H9 (cell line): ENCODE measurements at regions not wholly inside any gene's neighbourhood (a gene's known extent, or its start where the extent isn't known, plus 50 kb on each side); places are given as distances from the start of the nearest gene placed in this dataset.

Experiments used
- DNase-seq: peaks from one replicate; pipeline ENCODE4 v3.0.0-alpha.2; 2017
- H2AFZ ChIP-seq: one replicate; pipeline ENCODE4 v1.6.1; 2013; ENCODE audit warnings: mild to moderate bottlenecking, low read length, control low read depth, moderate library complexity
- H2AK5ac ChIP-seq: 2 replicates; pipeline ENCODE4 v1.6.1; 2013; ENCODE audit warnings: low read length, control low read depth, mixed read lengths; ENCODE audit not compliant: insufficient read length
- H2BK120ac ChIP-seq: one replicate; pipeline ENCODE4 v1.6.1; 2013; ENCODE audit warnings: low read depth, mild to moderate bottlenecking, low read length, control low read depth, inconsistent platforms; ENCODE audit not compliant: poor library complexity, severe bottlenecking
- H2BK12ac ChIP-seq: 2 replicates; pipeline ENCODE4 v1.6.1; 2013; ENCODE audit warnings: low read length, control low read depth, mixed read lengths, low read depth; ENCODE audit not compliant: insufficient read length
- H2BK15ac ChIP-seq: 2 replicates; pipeline ENCODE4 v1.6.1; 2013; ENCODE audit warnings: low read depth, low read length, control low read depth
- H2BK20ac ChIP-seq: one replicate; pipeline ENCODE4 v1.6.1; 2013; ENCODE audit warnings: low read depth, mild to moderate bottlenecking, low read length, control low read depth, inconsistent platforms; ENCODE audit not compliant: poor library complexity, severe bottlenecking
- H2BK5ac ChIP-seq: 2 replicates; pipeline ENCODE4 v1.6.1; 2013; ENCODE audit warnings: low read length, control low read depth, mixed read lengths; ENCODE audit not compliant: insufficient read length
- H3K14ac ChIP-seq: 2 replicates; pipeline ENCODE4 v1.6.1; 2013; ENCODE audit warnings: low read length, control low read depth; ENCODE audit not compliant: insufficient read depth
- H3K18ac ChIP-seq: 2 replicates; pipeline ENCODE4 v1.6.1; 2013; ENCODE audit warnings: low read depth, mild to moderate bottlenecking, mixed read lengths, low read length, control low read depth; ENCODE audit not compliant: insufficient read length
- H3K23ac ChIP-seq: 2 replicates; pipeline ENCODE4 v1.6.1; 2013; ENCODE audit warnings: low read length, control low read depth, mixed read lengths, low read depth; ENCODE audit not compliant: insufficient read length
- H3K23me2 ChIP-seq: 2 replicates; pipeline ENCODE4 v1.6.1; 2013; ENCODE audit warnings: low read depth, mild to moderate bottlenecking, mixed read lengths, low read length, control low read depth; ENCODE audit not compliant: insufficient read length, poor library complexity, severe bottlenecking
- H3K27ac ChIP-seq: 2 replicates; pipeline ENCODE4 v1.5.1; 2013; ENCODE audit warnings: low read length, control low read depth, mixed read lengths, low read depth; ENCODE audit not compliant: insufficient read length
- H3K27me3 ChIP-seq: 2 replicates; pipeline ENCODE4 v1.6.1; 2013; ENCODE audit warnings: low read length, control low read depth, inconsistent platforms; ENCODE audit not compliant: insufficient read depth
- H3K4ac ChIP-seq: 2 replicates; pipeline ENCODE4 v1.6.1; 2013; ENCODE audit warnings: low read depth, mild to moderate bottlenecking, control low read depth, inconsistent platforms, low read length, moderate library complexity
- H3K4me1 ChIP-seq: 2 replicates; pipeline ENCODE4 v1.6.1; 2013; ENCODE audit warnings: low read length, control low read depth, inconsistent platforms; ENCODE audit not compliant: insufficient read depth
- H3K4me2 ChIP-seq: 2 replicates; pipeline ENCODE4 v1.6.1; 2013; ENCODE audit warnings: low read length, control low read depth, mixed read lengths; ENCODE audit not compliant: insufficient read length, insufficient read depth
- H3K56ac ChIP-seq: 2 replicates; pipeline ENCODE4 v1.6.1; 2013; ENCODE audit warnings: low read depth, mild to moderate bottlenecking, mixed read lengths, low read length, control low read depth; ENCODE audit not compliant: insufficient read length
- H3K79me1 ChIP-seq: 2 replicates; pipeline ENCODE4 v1.6.1; 2013; ENCODE audit warnings: low read depth, mild to moderate bottlenecking, moderate library complexity, low read length, control low read depth, inconsistent platforms; ENCODE audit not compliant: insufficient read depth, poor library complexity, severe bottlenecking
- H3K79me2 ChIP-seq: 2 replicates; pipeline ENCODE4 v1.6.1; 2013; ENCODE audit warnings: low read length, control low read depth, inconsistent platforms; ENCODE audit not compliant: insufficient read depth
- H3K9ac ChIP-seq: 2 replicates; pipeline ENCODE4 v1.6.1; 2013; ENCODE audit warnings: low read length, control low read depth, mixed read lengths; ENCODE audit not compliant: insufficient read length; ENCODE audit errors: extremely low read depth
- H3K9me3 ChIP-seq: one replicate; pipeline ENCODE4 v1.6.1; 2013; ENCODE audit warnings: low read depth, low read length, inconsistent platforms; ENCODE audit not compliant: control insufficient read depth
- H3T11ph ChIP-seq: one replicate; pipeline ENCODE4 v1.6.1; 2013; ENCODE audit warnings: mild to moderate bottlenecking, low read length, control low read depth, inconsistent platforms
- H4K20me1 ChIP-seq: one replicate; pipeline ENCODE4 v1.6.1; 2013; ENCODE audit not compliant: control insufficient read depth, insufficient read length, insufficient read depth
- H4K5ac ChIP-seq: 2 replicates; pipeline ENCODE4 v1.6.1; 2013; ENCODE audit warnings: low read depth, mild to moderate bottlenecking, mixed read lengths, low read length, control low read depth; ENCODE audit not compliant: insufficient read length
- H4K8ac ChIP-seq: replicated peaks from 2 replicates; pipeline ENCODE4 v1.6.1; 2013; ENCODE audit warnings: low read length, control low read depth, mixed read lengths, low read depth; ENCODE audit not compliant: insufficient read length
- H4K91ac ChIP-seq: 2 replicates; pipeline ENCODE4 v1.6.1; 2013; ENCODE audit warnings: low read depth, mild to moderate bottlenecking, moderate library complexity, mixed read lengths, low read length, control low read depth; ENCODE audit not compliant: insufficient read length
- H3K27ac Mint-ChIP-seq, 3 experiments: 2 replicates in 2 of 3; 3 replicates in 1 of 3; pipeline ENCODE4 v1.8.0; 2020 to 2021; ENCODE audit warnings: mixed read lengths in 3 of 3, mild to moderate bottlenecking in 1 of 3, moderate library complexity in 1 of 3
- H3K27me3 Mint-ChIP-seq: 2 replicates; pipeline ENCODE4 v1.8.0; 2021; ENCODE audit warnings: low read depth, mild to moderate bottlenecking, moderate library complexity, mixed read lengths
- H3K36me3 Mint-ChIP-seq, 3 experiments: 2 replicates in 2 of 3; 3 replicates in 1 of 3; pipeline ENCODE4 v1.8.0; 2020 to 2021; ENCODE audit warnings: low read depth in 3 of 3, mixed read lengths in 3 of 3; ENCODE audit not compliant: insufficient read depth in 1 of 3
- H3K4me1 Mint-ChIP-seq, 2 experiments: 2 replicates each; pipeline ENCODE4 v1.8.0; 2020; ENCODE audit warnings: mixed read lengths in 2 of 2
- H3K4me3 Mint-ChIP-seq, 2 experiments: 2 replicates in 1 of 2; 3 replicates in 1 of 2; pipeline ENCODE4 v1.8.0; 2020 to 2021; ENCODE audit warnings: mild to moderate bottlenecking in 2 of 2, mixed read lengths in 2 of 2, moderate library complexity in 1 of 2
- H3K9me3 Mint-ChIP-seq, 2 experiments: 2 replicates in 1 of 2; 3 replicates in 1 of 2; pipeline ENCODE4 v1.8.0; 2020; ENCODE audit warnings: mild to moderate bottlenecking in 2 of 2, mixed read lengths in 2 of 2, moderate library complexity in 1 of 2
- WGBS: extraction: QIAGEN DNeasy Blood & Tissue Kit; methylation state at CpG from one replicate; pipeline ENCODE4 v1.1.7; 2013; ENCODE audit warnings: missing lambda C conversion rate, low lambda C conversion rate, mixed read lengths; ENCODE audit not compliant: insufficient read length; ENCODE audit errors: extremely low coverage; 5-methylcytosine and 5-hydroxymethylcytosine counted together
- TF ChIP-seq, protein P1 (sequence below): fragments of 200-600 bp; sonication (generic); conservative IDR thresholded peaks from 3 replicates; pipeline ENCODE4 v1.8.0; 2021; ENCODE audit warnings: antibody characterized with exemption, mild to moderate bottlenecking

DNA sequence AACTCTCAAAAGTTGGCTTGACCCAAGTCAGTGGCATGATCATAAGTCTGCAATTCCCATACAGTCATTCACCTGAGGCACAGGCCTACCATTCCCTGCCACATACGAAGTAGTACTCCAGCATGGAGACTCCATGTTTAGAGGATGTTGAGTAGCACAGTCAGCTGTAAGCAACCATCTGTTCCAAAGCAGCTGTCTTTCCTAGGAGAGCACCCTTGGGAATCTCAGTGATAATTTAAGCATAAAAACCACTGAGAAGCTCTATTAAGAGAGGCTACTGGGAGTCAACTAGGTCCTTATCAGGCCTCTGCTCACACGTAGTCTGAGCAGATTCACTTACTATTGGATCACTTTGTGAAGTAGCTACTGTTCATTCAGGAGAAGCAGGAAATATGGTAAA lies 61.6 kb upstream of the UNC5B start:
- H3K9me3 Mint-ChIP-seq = no peaks in the 10 kb centered on the region
- Histone ChIP-seq H3K27me3 (no peaks in the 10 kb centered on the region), H4K5ac (no peak overlapping the region), H4K91ac (no peak overlapping the region), H3K9ac (no peak overlapping the region), H3K27ac (no peak overlapping the region), H2BK15ac (no peak overlapping the region), H2BK20ac (no peak overlapping the region), H3K9me3 (no peaks in the 10 kb centered on the region), H2BK120ac (no peak overlapping the region), H3K18ac (no peak overlapping the region), H3K4me2 (no peak overlapping the region), H2BK5ac (no peak overlapping the region), H3K4me1 (no peaks in the 10 kb centered on the region), H3K14ac (no peak overlapping the region), H3K79me2 (no peaks in the 10 kb centered on the region), H2AK5ac (no peak overlapping the region), H3T11ph (no peak overlapping the region), H3K56ac (no peak overlapping the region), H3K23ac (no peak overlapping the region), H2BK12ac (no peak overlapping the region), H3K4ac (no peak overlapping the region), H4K20me1 (no peaks in the 10 kb centered on the region), H3K79me1 (no peaks in the 10 kb centered on the region), H4K8ac (no peak overlapping the region), H3K23me2 (no peaks in the 10 kb centered on the region), H2AFZ (no peak overlapping the region)
- H3K27me3 Mint-ChIP-seq = peaks cover 15% of the 10 kb centered on the region
- no peak overlapping the region for H3K27ac Mint-ChIP-seq
- no peaks in the 10 kb centered on the region for H3K36me3 Mint-ChIP-seq
- H3K4me3 Mint-ChIP-seq = no peak overlapping the region
- DNase-seq = no peak
- TF ChIP-seq, protein P1, sequence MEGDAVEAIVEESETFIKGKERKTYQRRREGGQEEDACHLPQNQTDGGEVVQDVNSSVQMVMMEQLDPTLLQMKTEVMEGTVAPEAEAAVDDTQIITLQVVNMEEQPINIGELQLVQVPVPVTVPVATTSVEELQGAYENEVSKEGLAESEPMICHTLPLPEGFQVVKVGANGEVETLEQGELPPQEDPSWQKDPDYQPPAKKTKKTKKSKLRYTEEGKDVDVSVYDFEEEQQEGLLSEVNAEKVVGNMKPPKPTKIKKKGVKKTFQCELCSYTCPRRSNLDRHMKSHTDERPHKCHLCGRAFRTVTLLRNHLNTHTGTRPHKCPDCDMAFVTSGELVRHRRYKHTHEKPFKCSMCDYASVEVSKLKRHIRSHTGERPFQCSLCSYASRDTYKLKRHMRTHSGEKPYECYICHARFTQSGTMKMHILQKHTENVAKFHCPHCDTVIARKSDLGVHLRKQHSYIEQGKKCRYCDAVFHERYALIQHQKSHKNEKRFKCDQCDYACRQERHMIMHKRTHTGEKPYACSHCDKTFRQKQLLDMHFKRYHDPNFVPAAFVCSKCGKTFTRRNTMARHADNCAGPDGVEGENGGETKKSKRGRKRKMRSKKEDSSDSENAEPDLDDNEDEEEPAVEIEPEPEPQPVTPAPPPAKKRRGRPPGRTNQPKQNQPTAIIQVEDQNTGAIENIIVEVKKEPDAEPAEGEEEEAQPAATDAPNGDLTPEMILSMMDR = no peak
- no peaks in the 10 kb centered on the region for H3K4me1 Mint-ChIP-seq
- WGBS = no CpG with 5 or more reads among the region's 2 CpGs
